HCT116 (cell line): ENCODE measurements at regions not wholly inside any gene's neighbourhood (a gene's known extent, or its start where the extent isn't known, plus 50 kb on each side); places are given as distances from the start of the nearest gene placed in this dataset.

Source experiments
- ATAC-seq: fragments of 200-7000 bp; cut with Tn5 transposase; 2 replicates; pipeline ENCODE4 v1.9.1; 2020; ENCODE audit warnings: mild to moderate bottlenecking, moderate library complexity
- BruUV-seq: library from RNA; stranded (reverse); fragments of 400-500 nt; replicated peaks from 2 replicates; lab custom pipeline; 2021; lab: Mats Ljungman, UMichigan
- CTCF ChIA-PET: fragments of 300-600 bp; sonication (Branson Sonifier 250); formaldehyde crosslinking; loops from one replicate; lab custom pipeline; 2021; ENCODE audit warnings: antibody characterized with exemption; lab: Charles Lee
- POLR2A ChIA-PET: fragments of 300-600, 350-600 bp; sonication (Branson Sonifier 250); formaldehyde crosslinking; loops from one replicate; lab custom pipeline; 2021; ENCODE audit warnings: antibody characterized with exemption; lab: Charles Lee
- RAD21 ChIA-PET, 2 experiments: fragments of 300-600 bp; sonication (Branson Sonifier 250); formaldehyde crosslinking; loops; one replicate each; lab custom pipeline; 2023; ENCODE audit warnings: low total read pairs in 2 of 2; ENCODE audit not compliant: uncharacterized antibody in 2 of 2, unreplicated experiment in 2 of 2, low non-redundant PET in 1 of 2; lab: Charles Lee
- DNase-seq: peaks from one replicate; pipeline ENCODE4 v3.0.0-alpha.2; 2010; ENCODE audit warnings: low read depth, low spot score
- H2AFZ ChIP-seq: fragments of 200-600 bp; shearing (Covaris generic), sonication (generic); 2 replicates; pipeline ENCODE4 v1.6.1; 2017; ENCODE audit warnings: low read depth, mixed run types, mixed read lengths, antibody characterized with exemption, low read length; ENCODE audit not compliant: poor library complexity, severe bottlenecking
- H3K27ac ChIP-seq: 2 replicates; pipeline ENCODE4 v1.5.1; 2012; ENCODE audit warnings: low read depth, low read length
- H3K27me3 ChIP-seq: fragments of 200-600 bp; sonication (generic); 2 replicates; pipeline ENCODE4 v1.6.1; 2016; ENCODE audit warnings: mixed run types, low read length, mixed read lengths; ENCODE audit not compliant: insufficient read depth
- H3K36me3 ChIP-seq, 2 experiments: fragments of 200-500 bp in 1 of 2; fragments of 200-600 bp in 1 of 2; sonication (Bioruptor generic) in 1 of 2; sonication (generic) in 1 of 2; 2 replicates each; pipeline versions ENCODE4 v1.5.1 to v1.6.1; 2014 to 2016; ENCODE audit warnings: low read length in 2 of 2, inconsistent platforms in 1 of 2, mixed read lengths in 1 of 2, mixed run types in 1 of 2; ENCODE audit not compliant: insufficient read depth in 2 of 2, control insufficient read depth in 1 of 2
- H3K4me1 ChIP-seq, 2 experiments: fragments of 200-600 bp in 1 of 2; sonication (generic) in 1 of 2; 2 replicates each; pipeline versions ENCODE4 v1.5.1 to v1.6.1; 2012 to 2017; ENCODE audit warnings: low read length in 2 of 2, inconsistent platforms in 1 of 2, mild to moderate bottlenecking in 1 of 2, mixed read lengths in 1 of 2, mixed run types in 1 of 2, moderate library complexity in 1 of 2; ENCODE audit not compliant: insufficient read depth in 2 of 2, control insufficient read depth in 1 of 2
- H3K4me2 ChIP-seq: fragments of 200-600 bp; sonication (generic); 2 replicates; pipeline ENCODE4 v1.6.1; 2017; ENCODE audit warnings: mixed run types, low read length, mixed read lengths
- H3K4me3 ChIP-seq, 2 experiments: fragments of 200-600 bp in 1 of 2; sonication (generic) in 1 of 2; replicated peaks in 1 of 2; 2 replicates each; pipeline ENCODE4 v1.5.1; 2011 to 2016; ENCODE audit warnings: low read length in 2 of 2, control low read depth in 1 of 2, low read depth in 1 of 2, mild to moderate bottlenecking in 1 of 2, mixed read lengths in 1 of 2, mixed run types in 1 of 2
- H3K79me2 ChIP-seq: fragments of 200-600 bp; sonication (generic); 2 replicates; pipeline ENCODE4 v1.6.1; 2017; ENCODE audit warnings: mild to moderate bottlenecking, mixed run types, low read length, moderate library complexity, mixed read lengths; ENCODE audit not compliant: insufficient read depth
- H3K9ac ChIP-seq: fragments of 200-600 bp; sonication (generic); 2 replicates; pipeline ENCODE4 v1.6.1; 2016; ENCODE audit warnings: low read length, mixed read lengths
- H3K9me2 ChIP-seq: fragments of 200-600 bp; sonication (generic), shearing (Covaris generic); 2 replicates; pipeline ENCODE4 v1.6.1; 2017; ENCODE audit warnings: mixed run types, mild to moderate bottlenecking, moderate library complexity; ENCODE audit not compliant: insufficient read depth
- H3K9me3 ChIP-seq, 2 experiments: fragments of 200-500 bp in 1 of 2; fragments of 200-600 bp in 1 of 2; sonication (Bioruptor generic) in 1 of 2; sonication (generic) in 1 of 2; 2 replicates each; pipeline ENCODE4 v1.6.1; 2014 to 2017; ENCODE audit warnings: low read length in 2 of 2, mixed read lengths in 2 of 2, inconsistent platforms in 1 of 2, low read depth in 1 of 2, mild to moderate bottlenecking in 1 of 2, mixed run types in 1 of 2, moderate library complexity in 1 of 2; ENCODE audit not compliant: control insufficient read depth in 1 of 2, insufficient read depth in 1 of 2
- H4K20me1 ChIP-seq: fragments of 200-600 bp; sonication (generic), shearing (Covaris generic); 2 replicates; pipeline ENCODE4 v1.6.1; 2017; ENCODE audit warnings: mixed run types, mild to moderate bottlenecking, moderate library complexity; ENCODE audit not compliant: insufficient read depth
- CBX3 ChIP-seq: IDR thresholded peaks from 2 replicates; pipeline ENCODE4 v1.6.1; 2012; ENCODE audit warnings: low read depth
- EGR1 ChIP-seq: IDR thresholded peaks from 2 replicates; pipeline ENCODE4 v1.6.1; 2012; ENCODE audit warnings: low read depth
- ELF1 ChIP-seq: IDR thresholded peaks from 2 replicates; pipeline ENCODE4 v1.6.1; 2012; ENCODE audit warnings: low read depth, borderline replicate concordance
- EZH2 ChIP-seq: fragments of 200-600 bp; sonication (generic); IDR thresholded peaks from 2 replicates; pipeline ENCODE4 v1.6.1; 2017; ENCODE audit warnings: antibody characterized with exemption, mixed run types
- RAD21 ChIP-seq: IDR thresholded peaks from 2 replicates; pipeline ENCODE4 v1.6.1; 2012; ENCODE audit warnings: low read depth, mild to moderate bottlenecking
- SP1 ChIP-seq: IDR thresholded peaks from 2 replicates; pipeline ENCODE4 v1.6.1; 2012; ENCODE audit warnings: low read depth
- intact Hi-C: fragments of 100-400 bp; cut with micrococcal nuclease; formaldehyde crosslinking; loops from 2 replicates; pipeline ENCODE4 v1.10.0; 2022
- TF ChIP-seq, protein P1 (sequence below), 3 experiments: fragments of 200-600 bp in 1 of 3; sonication (generic) in 1 of 3; IDR thresholded peaks in 2 of 3; conservative IDR thresholded peaks in 1 of 3; 2 replicates each; pipeline ENCODE4 v1.5.1; 2012 to 2017; ENCODE audit warnings: low read depth in 2 of 3, low read length in 2 of 3, antibody characterized with exemption in 1 of 3, borderline replicate concordance in 1 of 3, control low read depth in 1 of 3, mild to moderate bottlenecking in 1 of 3, mixed read lengths in 1 of 3, mixed run types in 1 of 3, moderate library complexity in 1 of 3; ENCODE audit not compliant: insufficient read depth in 1 of 3
- TF ChIP-seq, protein P2 (sequence below): IDR thresholded peaks from 2 replicates; pipeline ENCODE4 v1.6.1; 2012
- TF ChIP-seq, protein P3 (sequence below): IDR thresholded peaks from 2 replicates; pipeline ENCODE4 v1.6.1; 2012; ENCODE audit warnings: low read depth

DNA sequence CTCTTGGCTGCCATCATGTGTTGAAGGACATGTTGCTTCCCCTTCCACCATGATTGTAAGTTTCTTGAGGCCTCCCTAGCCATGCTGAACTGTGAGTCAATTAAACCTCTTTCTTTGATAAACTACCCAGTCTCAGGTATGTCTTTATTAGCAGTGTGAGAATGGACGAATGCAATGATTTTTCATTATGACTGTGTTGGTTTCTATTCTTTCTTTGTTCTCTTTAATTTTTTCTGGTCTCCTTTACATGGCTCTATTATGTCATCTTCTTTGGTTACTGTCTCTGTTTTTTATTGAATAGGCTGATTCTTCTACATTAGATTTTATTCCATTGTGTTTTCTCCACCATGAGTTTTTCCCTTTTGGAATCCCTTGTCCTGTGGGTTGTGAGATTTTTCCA lies 840.6 kb downstream of the TRAM1L1 start:
- ChIA-PET POLR2A (no interaction called here), CTCF (no interaction called here), RAD21 (no interaction called here)
- ATAC-seq (no peak), DNase-seq (no peak)
- H2AFZ ChIP-seq: no peak overlapping the region
- H3K9me2 ChIP-seq: no peaks in the 10 kb centered on the region
- no peaks in the 10 kb centered on the region for H3K27me3 ChIP-seq
- no peaks in the 10 kb centered on the region for H3K4me1 ChIP-seq
- no peak overlapping the region for H3K4me3 ChIP-seq
- no TSS peak for BruUV-seq
- intact Hi-C loops: no loop called here
- H3K79me2 ChIP-seq: no peaks in the 10 kb centered on the region
- no peak overlapping the region for H3K9ac ChIP-seq
- TF ChIP-seq, protein P1, sequence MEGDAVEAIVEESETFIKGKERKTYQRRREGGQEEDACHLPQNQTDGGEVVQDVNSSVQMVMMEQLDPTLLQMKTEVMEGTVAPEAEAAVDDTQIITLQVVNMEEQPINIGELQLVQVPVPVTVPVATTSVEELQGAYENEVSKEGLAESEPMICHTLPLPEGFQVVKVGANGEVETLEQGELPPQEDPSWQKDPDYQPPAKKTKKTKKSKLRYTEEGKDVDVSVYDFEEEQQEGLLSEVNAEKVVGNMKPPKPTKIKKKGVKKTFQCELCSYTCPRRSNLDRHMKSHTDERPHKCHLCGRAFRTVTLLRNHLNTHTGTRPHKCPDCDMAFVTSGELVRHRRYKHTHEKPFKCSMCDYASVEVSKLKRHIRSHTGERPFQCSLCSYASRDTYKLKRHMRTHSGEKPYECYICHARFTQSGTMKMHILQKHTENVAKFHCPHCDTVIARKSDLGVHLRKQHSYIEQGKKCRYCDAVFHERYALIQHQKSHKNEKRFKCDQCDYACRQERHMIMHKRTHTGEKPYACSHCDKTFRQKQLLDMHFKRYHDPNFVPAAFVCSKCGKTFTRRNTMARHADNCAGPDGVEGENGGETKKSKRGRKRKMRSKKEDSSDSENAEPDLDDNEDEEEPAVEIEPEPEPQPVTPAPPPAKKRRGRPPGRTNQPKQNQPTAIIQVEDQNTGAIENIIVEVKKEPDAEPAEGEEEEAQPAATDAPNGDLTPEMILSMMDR (IDR thresholded peaks at IDR 0.05 in 2 of 3, conservative IDR thresholded peaks at IDR 0.05 in 1 of 3; ENCODE audit: borderline replicate concordance in 1 of 3, insufficient read depth in 1 of 3, low read depth in 2 of 3, low read length in 2 of 3): no peak
- TF ChIP-seq EZH2 (no peak), ELF1 (no peak), RAD21 (no peak), SP1 (no peak), EGR1 (no peak), CBX3 (no peak)
- TF ChIP-seq, protein P2, sequence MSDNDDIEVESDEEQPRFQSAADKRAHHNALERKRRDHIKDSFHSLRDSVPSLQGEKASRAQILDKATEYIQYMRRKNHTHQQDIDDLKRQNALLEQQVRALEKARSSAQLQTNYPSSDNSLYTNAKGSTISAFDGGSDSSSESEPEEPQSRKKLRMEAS: no peak
- H3K4me2 ChIP-seq: no peak overlapping the region
- H4K20me1 ChIP-seq: no peaks in the 10 kb centered on the region
- H3K27ac ChIP-seq: no peak overlapping the region
- H3K9me3 ChIP-seq: no peaks in the 10 kb centered on the region
- no peaks in the 10 kb centered on the region for H3K36me3 ChIP-seq

DNA sequence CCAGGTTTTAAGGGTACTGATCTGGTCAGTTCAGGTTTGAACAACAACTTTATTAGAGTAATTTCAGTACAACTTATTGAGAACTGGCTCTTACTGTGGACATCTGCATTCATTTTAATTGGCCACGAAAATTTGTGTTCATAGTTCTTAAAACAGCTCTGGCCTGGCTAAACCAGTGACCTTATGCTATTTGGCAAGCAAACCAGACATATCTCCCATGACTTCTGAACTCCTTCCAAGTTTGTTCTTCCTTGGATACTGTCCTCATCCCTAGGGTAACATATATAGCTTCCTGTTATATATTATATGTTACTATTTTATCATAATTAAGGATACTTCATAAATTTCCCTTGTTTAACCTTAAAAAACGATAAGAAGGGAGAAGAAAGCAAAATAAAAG lies 841.9 kb downstream of the TRAM1L1 start:
- H3K4me3 ChIP-seq: no peak overlapping the region
- no peaks in the 10 kb centered on the region for H3K9me2 ChIP-seq
- DNase-seq (no peak), ATAC-seq (no peak)
- H3K79me2 ChIP-seq: no peaks in the 10 kb centered on the region
- RAD21 ChIA-PET: no interaction called here
- intact Hi-C loops: no loop called here
- POLR2A ChIA-PET: no interaction called here
- no peak overlapping the region for H2AFZ ChIP-seq
- H3K9me3 ChIP-seq: no peaks in the 10 kb centered on the region
- BruUV-seq: no TSS peak
- H3K4me1 ChIP-seq: no peaks in the 10 kb centered on the region
- TF ChIP-seq RAD21: no peak
- TF ChIP-seq, protein P3, sequence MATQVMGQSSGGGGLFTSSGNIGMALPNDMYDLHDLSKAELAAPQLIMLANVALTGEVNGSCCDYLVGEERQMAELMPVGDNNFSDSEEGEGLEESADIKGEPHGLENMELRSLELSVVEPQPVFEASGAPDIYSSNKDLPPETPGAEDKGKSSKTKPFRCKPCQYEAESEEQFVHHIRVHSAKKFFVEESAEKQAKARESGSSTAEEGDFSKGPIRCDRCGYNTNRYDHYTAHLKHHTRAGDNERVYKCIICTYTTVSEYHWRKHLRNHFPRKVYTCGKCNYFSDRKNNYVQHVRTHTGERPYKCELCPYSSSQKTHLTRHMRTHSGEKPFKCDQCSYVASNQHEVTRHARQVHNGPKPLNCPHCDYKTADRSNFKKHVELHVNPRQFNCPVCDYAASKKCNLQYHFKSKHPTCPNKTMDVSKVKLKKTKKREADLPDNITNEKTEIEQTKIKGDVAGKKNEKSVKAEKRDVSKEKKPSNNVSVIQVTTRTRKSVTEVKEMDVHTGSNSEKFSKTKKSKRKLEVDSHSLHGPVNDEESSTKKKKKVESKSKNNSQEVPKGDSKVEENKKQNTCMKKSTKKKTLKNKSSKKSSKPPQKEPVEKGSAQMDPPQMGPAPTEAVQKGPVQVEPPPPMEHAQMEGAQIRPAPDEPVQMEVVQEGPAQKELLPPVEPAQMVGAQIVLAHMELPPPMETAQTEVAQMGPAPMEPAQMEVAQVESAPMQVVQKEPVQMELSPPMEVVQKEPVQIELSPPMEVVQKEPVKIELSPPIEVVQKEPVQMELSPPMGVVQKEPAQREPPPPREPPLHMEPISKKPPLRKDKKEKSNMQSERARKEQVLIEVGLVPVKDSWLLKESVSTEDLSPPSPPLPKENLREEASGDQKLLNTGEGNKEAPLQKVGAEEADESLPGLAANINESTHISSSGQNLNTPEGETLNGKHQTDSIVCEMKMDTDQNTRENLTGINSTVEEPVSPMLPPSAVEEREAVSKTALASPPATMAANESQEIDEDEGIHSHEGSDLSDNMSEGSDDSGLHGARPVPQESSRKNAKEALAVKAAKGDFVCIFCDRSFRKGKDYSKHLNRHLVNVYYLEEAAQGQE: no peak
- no peaks in the 10 kb centered on the region for H3K36me3 ChIP-seq
- no peak overlapping the region for H3K4me2 ChIP-seq
- H3K27me3 ChIP-seq: no peaks in the 10 kb centered on the region
- no peak overlapping the region for H3K9ac ChIP-seq
- CTCF ChIA-PET: no interaction called here
- no peaks in the 10 kb centered on the region for H4K20me1 ChIP-seq
- H3K27ac ChIP-seq: no peak overlapping the region
